Inflammatory macrophage (primary cell): ENCODE measurements at regions not wholly inside any gene's neighbourhood (a gene's known extent, or its start where the extent isn't known, plus 50 kb on each side); places are given as distances from the start of the nearest gene placed in this dataset.

Source experiments
- DNase-seq, 2 donors: peaks; one replicate each; pipeline ENCODE4 v3.0.0-alpha.2; 2020 to 2022

DNA sequence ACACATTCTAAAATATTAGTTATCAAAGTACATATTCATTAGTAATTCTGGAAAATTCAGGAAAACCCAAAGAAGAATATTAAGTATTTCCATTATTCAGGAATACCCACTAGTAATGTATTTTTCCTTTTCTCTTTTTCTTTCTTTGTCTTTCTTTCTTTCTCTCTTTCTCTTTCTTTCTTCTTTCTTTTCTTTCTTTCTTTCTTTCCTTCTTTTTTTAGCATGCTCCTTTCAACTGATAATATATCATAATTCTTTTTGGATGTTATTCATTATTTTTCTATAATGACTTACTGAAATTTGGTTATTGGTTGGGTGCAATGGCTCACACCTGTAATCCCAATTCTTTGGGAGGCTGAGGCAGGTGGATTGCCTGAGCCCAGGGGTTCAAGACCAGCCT is 175.6 kb upstream of the RAB4A start:
- no peak for DNase-seq

DNA sequence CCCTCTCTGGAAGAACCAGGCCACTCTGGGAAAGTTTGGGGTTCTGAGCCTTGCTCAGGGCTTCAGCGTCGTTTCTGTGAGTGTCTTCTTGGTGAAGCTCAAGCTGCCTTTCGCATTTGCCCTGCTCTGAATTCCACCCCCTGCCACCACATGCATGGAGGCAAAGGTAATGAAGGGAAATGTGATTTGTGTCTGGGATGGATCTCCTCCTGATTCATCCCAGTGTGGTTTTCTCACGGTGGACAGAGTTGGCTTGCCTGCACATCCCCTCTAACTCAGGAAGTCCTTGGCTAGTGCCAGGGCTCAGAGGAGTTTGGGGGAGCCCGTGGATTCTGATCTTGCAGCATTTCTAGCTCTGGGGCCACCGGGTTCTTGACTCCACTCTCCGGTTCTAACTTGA is 173.6 kb upstream of the RAB4A start:
- DNase-seq, result no peak

DNA sequence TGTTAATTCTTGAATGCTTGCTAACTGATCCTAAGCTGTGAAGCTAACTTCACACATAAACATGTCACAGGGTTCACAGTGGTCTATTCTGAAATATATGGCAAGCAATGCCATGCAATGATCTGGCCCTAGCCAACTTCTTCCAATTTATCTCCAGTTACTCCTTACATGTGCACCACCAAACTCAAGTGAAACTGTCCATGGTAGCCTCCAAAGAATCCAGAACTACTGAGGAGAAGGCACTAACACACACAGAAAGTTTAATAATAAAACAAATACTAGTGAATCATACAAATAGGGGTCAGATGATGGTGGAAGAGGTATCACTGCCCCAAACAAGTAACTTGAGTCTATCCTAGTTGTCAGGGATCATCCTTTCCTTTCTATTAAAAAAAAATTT is 172.6 kb upstream of the RAB4A start:
- DNase-seq, result no peak

DNA sequence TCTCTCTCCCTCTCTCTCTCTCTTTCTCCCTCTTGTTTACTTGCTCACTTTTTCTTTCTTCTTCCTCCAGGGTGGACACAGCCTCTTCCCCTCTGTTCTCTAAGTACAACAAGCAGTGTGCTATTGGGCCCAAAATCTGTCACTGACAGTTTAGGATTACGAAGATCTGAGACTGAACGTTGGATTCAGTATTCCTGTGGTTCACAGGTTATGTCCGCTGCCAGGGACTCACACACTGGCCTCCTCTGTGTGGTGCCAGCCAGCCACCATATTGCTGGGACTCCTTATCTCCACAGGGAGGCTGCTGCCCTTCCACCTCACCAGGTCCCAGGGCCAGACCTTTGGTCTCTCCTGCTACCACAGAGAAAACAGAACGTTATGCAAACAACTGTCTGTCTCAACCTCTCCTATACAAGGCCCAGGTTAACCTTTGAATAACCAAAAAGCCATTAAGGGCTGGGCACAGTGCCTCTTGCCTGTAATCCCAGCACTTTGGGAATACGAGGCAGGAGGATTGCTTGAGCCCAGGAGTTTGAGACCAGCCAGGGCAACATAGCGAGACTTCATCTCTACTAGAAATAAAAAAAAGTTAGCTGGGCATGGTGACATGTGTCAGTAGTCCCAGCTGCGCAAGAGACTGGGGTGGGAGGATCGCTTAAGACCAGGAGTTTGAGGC is 171.9 kb upstream of the RAB4A start:
- no peak for DNase-seq

DNA sequence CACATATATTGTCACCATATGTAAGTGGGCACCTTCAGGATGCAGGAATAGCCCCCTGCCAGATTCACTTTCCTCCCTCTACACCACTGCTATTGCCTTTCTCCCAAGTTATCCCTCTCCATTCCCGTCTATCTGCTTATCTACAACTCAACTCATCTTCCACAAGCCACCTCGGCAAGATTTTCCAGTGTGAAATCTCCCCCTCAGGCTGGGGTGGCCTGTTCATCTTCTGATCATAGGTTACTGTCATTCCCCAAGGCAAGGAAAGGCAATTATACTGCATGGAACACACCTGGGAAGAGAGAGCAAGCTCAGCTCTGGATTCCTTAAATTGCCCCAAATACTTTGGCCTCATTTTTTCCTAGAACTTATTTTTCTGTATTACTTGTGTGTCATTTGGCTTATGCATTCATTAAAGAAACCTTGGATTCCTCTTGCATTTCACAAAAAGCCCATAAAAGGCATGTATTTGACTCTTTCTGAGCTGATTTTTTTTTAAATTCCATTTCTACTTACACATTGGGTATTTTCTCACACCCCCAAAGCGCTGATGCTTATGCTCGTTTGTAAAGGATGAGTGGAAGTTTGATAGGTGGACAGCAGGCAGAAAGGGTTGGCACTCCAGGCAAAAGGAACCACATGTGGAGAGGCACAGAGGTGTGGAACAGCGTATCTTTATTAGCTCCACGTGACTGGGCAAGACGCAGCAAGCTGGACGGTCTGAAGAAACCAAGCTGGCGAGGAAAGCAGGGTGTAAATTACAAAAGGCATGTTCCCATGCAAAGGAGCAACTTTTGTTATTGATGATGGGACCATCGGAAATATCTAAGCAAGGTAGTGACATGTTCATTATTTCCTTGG is 169.7 kb upstream of the RAB4A start:
- no peak for DNase-seq

DNA sequence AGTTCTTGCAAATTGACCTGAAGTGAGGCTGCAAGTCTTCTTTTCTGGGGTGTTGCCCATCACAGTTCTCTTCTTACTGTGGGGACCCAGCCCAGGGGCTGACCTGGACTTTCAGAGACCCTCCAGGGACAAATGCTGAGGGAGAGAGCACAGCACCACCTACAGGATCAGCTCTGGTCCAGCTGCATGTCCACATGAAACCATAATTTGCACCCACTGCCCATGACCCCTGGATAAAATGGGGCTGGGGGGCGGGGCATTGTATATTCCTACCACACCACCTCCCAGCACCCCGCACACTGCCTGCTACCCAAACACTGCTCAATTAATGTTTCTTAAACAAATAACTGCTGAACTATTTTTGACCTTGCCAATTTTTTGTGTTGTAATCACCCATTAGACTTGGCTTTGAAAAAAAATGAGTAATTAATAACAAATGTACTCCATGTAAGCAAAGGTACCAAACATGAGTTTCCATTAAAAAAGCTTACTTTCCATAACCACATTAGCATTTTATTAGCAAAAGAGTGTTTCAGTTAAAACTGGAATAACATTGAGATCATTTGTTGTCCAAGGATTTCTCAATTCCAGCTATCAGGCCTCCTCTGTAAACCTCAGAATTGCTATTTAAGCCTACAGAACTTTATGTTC is 168.0 kb upstream of the RAB4A start:
- no peak for DNase-seq

DNA sequence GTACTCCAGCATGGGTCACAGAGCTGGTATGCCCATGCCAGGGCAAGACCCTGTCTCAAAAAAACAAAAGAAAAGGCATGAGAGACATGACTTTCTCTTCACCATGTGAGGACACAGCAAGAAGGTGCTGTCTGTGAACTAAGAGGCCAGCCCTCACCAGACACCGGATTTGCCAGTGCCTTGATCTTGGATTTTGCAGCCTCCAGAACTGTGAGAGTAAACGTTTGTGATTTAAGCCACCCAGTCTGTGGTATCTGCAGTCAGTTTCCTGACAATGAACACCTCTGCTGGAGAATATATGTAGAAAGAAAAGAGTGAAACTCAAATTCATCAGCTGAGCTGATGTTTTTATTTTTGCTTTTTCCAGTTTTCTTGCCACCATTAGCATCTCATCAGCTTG is 166.3 kb upstream of the RAB4A start:
- no peak for DNase-seq

DNA sequence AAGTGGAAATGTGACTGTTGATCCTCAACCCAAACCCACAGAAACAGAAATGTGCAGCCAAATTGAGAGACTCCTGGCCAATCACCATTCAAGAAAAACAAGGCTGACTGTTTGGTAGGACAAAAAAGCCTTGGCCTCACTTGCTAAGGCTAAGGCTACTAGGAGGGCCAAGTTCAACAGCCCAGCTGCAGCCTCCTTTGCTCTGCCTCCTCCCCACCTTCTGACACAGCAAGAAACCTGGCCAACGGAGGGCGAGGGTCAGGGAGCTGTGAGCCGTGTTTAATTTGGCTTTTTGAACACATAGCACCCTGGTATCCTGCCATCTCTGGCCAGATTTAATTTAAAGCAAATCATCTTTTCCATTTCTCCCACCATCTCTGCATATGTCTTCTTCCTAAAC is 165.8 kb upstream of the RAB4A start:
- no peak for DNase-seq

DNA sequence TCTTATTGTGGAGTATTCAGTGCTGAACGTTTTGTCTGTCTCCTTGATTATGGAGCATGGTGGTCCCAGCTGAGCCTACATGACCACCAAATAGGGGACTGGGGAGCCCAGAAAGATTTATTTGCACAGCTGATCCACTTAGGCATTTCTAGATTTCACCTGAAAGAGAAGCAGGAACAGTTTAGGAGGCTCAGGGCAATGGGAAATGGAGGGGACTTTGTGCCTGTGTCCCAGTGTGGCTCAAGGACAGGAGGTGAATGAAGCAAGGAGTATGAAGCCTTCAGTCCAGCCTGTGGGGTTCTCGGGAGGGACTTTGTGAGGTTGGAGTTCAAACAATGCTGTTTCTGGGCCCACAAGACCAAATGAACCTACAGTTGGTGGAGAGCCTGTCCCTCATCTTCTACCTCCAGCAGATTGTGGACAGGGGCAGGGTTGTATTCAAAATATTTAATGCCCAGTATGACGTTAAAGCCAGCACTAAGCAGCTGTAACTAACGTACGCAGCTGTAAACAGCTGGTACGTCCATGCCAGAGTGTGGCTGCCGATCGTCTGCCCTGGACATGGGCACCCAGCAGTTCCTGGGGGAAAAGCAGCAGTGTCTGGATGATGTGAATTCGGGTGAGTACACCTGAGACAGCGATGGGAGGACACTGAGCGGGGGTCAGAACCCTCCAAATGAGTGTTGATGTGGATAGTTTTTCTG is 164.9 kb upstream of the RAB4A start:
- DNase-seq, result no peak

DNA sequence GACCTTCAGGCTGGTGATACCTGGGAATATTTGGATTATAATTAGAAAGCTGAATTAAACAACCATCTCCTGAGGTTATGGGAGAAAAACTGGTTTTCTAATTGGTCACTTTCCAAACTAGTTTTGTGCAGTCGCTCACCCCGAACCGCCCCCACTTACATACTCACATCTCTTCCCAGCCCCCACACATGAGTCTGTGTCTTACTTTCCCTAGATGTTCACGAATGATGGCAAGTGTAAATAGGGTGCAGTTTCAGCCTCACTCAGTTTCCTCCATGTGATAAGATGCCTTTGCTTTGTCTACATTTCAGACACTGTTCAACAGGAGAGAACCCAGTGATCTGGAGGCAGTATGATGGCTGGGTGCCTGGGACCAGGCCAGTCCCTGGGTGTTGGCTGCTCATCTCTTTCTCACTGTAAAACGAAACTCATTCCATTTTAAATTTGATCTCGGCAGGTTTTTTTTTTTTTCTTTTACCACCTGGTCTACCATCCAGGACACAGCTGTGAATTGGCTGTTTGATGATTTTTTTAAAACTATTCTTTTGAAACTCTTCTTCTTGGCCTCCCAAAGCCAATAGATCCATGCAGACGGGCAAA is 164.3 kb upstream of the RAB4A start:
- DNase-seq, result no peak

DNA sequence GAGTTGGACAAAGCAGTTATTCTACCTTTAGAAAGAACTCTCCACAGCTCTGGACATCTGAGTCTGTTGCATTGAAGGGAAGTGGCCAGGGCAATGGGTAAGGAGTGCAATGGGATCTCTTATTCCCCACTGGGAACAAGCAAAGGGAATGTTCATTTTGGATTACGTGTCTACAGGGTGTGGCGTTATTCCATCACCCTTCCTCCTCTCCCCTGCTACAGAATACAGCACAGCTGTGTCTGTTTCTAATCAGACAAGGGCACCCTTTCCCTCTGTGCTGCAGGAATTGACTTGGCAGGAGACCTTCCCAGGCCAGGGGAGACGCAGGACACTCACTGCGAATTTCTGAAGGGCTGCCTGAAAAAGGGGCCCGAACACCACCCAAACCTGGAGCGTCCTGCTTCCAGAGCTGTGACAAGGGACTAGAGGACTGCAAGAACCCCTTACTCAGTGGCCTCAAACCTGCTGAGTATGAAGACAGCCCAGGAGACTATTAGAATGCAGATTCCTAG is 163.6 kb upstream of the RAB4A start:
- no peak for DNase-seq

DNA sequence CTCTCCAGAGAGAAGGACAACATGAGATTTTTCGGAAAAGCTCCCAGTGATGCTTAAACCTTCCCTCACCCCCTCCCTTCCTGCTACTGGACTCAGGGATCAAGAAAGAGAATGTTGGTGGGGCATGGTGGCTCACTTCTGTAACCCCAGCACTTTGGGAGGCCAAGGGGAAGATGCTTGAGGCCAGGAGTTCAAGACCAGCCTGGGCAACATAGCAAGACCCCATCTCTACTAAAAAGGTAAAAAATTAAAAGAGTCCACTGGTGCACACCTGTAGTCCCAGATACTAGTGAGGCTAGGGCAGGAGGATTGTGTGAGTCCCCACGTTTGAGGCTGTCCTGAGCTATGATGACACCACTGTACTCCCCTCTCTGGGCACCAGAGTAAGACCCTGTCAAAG is 162.9 kb upstream of the RAB4A start:
- no peak for DNase-seq

DNA sequence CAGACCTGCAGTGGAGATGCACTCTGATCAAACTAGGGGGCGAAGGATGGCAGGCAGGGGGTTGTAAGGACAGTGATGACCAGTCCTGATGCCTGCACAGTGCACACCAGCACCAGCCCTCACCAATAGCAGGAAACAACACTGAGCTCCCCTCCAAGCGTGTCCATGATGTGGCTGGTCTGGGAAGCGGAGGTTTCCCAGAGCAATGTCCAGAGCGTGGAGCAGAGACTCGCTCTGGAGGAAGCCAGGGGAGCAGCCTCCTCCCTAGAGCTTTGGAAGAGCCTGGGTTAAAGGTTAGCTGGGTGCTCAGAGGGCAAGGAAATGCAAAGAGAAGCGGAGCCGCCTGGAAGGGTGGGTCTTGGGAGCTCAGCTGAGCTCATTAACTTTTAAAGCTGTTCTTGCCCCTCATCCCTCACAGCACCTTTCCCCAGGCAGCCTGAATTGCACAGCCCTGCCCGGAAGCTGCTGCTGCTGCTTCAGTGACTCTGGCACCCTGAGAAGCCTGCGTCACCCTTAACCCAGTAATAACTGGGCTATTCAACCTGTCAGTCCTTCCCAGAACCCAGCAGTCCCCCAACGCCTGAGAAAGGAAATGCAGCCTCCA is 162.2 kb upstream of the RAB4A start:
- no peak for DNase-seq

DNA sequence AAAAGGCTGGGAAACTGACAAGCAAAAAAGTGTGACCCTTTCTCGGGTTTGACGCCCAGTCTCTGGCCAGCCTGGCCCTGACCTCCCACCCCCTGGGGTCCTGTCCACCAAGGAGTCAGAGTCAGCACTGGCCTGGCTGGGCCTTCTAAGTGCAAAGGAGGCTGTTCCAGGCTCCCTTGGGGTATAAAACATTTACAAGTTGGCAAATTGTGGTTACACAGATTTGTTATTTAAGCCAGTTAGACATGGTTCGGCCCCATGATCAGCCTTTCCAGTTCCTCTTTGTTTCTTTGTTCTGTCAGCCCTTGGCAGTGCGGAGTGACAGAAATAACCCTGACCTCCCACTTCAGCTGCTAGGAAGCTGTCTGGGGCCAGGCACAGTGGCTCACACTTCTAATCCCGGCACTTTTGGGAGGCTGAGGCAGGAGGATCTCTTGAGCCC is 161.6 kb upstream of the RAB4A start:
- DNase-seq, result peak; percentile 67 to 74

DNA sequence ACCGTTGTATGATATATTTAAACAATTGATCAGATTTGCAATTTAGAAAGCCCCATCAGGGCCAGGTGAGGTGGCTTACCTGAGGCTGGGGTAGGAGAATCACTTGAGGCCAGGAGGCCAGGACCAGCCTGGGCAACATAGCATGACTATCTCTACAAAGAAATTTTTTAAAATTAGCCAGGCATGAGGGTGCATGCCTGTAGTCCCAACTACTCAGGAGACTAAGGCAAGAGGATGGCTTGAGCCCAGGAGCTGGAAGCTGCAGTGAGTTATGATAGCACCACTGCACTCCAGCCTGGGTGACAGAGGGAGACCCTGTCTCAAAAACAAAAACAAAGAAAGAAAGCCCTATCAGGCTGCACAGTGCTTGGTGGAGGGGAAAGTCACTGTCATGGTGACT is 159.9 kb upstream of the RAB4A start:
- DNase-seq, result no peak

DNA sequence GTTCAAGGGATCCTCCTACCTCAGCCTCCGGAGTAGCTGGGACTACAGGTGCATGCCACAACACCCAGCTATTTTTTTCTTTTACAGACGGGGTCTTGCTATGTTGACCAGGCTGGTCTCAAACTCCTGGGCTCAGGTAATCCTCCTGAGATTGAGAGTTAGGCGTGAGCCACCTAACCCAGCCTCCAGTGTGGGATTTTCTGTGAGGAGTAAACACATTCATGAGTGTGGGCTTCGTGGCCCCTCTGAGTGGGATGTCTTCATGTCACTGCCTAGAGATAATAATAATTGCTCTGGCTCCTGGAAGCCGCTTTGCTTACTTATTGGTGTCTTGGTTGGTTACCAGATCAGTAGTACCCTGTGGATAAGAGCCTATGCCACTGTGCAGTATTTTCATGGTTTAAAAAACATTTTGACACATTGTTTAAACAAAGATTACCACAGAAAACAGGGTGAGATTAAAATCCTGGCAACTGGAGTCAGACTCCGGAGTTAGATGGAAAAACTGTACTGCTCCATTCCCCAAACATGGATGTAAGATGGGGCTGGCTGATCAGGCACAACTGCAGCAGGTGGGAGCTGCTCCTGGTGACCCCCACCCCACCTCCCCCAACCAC is 159.1 kb upstream of the RAB4A start:
- no peak for DNase-seq

DNA sequence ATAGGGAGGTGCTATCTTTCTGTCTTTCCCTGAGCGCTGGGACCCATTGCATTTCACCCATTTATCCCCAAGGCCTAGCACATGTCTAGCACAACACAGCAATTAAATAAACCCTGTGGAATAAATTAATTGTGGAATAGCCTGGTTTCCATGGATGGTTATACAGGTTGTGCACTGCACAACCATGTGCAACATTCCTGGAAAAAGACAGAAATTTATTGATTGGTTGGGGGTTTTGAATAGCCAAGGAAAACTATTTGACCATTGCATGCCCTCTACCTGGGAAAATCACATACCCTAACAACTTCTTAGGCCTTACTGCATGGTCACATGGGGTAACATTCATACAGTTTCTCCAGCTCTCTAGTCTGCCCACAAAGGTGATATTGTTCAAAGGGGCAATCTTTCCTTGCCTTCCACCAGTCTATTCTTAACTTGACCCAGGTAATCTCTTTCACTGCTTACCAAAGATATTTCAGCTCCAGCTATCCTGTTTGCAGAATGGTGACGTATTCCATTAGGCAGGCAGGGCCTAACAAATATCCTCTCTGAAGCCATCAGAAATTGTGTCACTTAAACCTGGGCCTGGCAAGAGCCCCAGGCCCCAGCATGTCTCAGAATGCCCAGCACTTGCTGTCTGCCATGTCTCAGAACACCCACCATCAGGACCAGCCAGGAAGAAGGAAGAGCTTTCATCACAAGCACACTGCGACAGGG is 157.9 kb upstream of the RAB4A start:
- no peak for DNase-seq

DNA sequence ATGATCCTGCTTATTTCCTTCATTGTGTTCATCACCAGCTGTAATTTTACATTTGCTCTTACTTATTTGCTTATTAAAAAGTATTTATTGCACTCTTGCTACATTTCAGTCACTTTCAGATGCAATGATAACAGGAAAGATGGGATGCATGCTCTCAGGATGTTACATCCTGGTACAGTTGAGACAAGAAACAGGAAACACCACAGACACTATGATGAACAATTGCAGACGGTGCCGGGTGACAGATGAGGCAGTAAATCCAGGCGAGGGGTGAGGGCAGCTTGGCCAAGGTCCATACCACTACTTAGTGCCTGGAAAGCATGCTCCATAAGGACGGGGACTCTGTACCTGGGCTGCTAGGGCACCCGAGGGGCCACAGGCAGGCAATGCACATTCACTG is 156.6 kb upstream of the RAB4A start:
- no peak for DNase-seq

DNA sequence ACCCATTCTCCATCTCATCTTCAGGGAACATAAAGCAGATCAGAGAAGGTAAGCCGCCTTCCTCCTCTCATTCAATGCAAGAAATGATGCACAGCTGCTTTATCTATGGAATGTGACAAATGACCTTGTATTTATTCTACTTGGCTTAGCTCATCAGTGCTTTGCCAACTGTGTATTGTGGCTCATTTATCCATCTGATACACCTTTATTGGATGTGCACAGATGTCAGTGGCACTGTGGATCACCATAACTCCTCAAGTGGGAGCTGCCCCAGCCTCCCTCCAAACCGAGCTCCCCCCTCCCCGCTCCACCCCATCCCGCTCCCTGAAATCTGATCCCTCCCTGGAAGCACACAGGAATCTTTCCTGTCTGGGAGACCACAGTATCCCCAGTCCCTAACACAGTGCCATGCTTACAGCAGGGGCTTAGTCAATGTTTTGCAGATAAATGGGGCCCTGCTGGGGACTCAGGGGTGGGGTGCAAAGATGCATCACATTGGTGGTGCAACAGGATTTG is 156.0 kb upstream of the RAB4A start:
- DNase-seq, result no peak

DNA sequence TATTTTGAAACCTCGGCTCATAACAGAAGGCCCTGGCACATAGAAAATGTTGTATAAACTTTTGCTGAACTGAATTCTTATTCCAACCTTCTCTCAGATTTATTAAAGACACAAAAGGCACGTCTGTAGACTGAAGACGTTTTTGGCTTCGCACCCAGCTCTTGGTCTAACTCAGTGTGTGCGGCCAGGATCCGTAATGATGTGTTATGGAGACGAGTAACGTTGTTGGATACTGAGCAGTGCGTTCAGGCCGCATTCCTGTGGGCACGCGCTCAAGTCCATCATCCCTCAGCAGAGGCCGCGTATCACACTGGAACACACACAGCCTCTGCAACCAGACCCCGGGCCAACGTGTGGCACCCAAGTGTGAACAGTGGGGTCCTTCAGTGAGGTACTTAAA is 154.8 kb upstream of the RAB4A start:
- no peak for DNase-seq
